ENCODE measurements at regions not wholly inside any gene's neighbourhood (a gene's known extent, or its start where the extent isn't known, plus 50 kb on each side); places are given as distances from the start of the nearest gene placed in this dataset.

- no peak for DNase-seq
Measured at GRCh38 chr11:11755871-11756270, 85.9 kb upstream of the USP47 start.

GRCh38 chr11:11752679-11753078 lies 89.1 kb upstream of the USP47 start:
- DNase-seq = no peak

GRCh38 chr11:11750017-11750878 lies 91.5 kb upstream of the USP47 start:
- no peak for DNase-seq

GRCh38 chr11:11748706-11749365 lies 92.9 kb upstream of the USP47 start:
- DNase-seq = no peak

- DNase-seq = no peak
Measured at GRCh38 chr11:11747570-11747969, 94.2 kb upstream of the USP47 start.

- DNase-seq = no peak
Measured at GRCh38 chr11:11746449-11746848, 95.3 kb upstream of the USP47 start.

- no peak for DNase-seq
Measured at GRCh38 chr11:11743216-11743615, 98.6 kb upstream of the USP47 start.

- DNase-seq = no peak
Measured at GRCh38 chr11:11742486-11742885, 99.3 kb upstream of the USP47 start.

- DNase-seq = no peak
Measured at GRCh38 chr11:11740836-11741235, 100.9 kb upstream of the USP47 start.

- DNase-seq = peak; percentile 99
Measured at GRCh38 chr11:11740073-11740702, 101.6 kb upstream of the USP47 start.

GRCh38 chr11:11738370-11738769 lies 103.4 kb upstream of the USP47 start:
- DNase-seq = no peak

- DNase-seq = peak; percentile 71
Measured at GRCh38 chr11:11735586-11735985, 106.2 kb upstream of the USP47 start.

- DNase-seq = no peak
Measured at GRCh38 chr11:11733246-11733747, 108.5 kb upstream of the USP47 start.

GRCh38 chr11:11732116-11732515 lies 109.7 kb upstream of the USP47 start:
- no peak for DNase-seq

GRCh38 chr11:11731311-11732083 lies 109.7 kb upstream of the GALNT18 start:
- peak; percentile 96 for DNase-seq

- no peak for DNase-seq
Measured at GRCh38 chr11:11728386-11728785, 106.6 kb upstream of the GALNT18 start.

- no peak for DNase-seq
Measured at GRCh38 chr11:11725438-11725837, 103.6 kb upstream of the GALNT18 start.

- no peak for DNase-seq
Measured at GRCh38 chr11:11724994-11725393, 103.2 kb upstream of the GALNT18 start.

- DNase-seq = no peak
Measured at GRCh38 chr11:11722861-11723260, 101.1 kb upstream of the GALNT18 start.

GRCh38 chr11:11722246-11722645 lies 100.4 kb upstream of the GALNT18 start:
- no peak for DNase-seq

GRCh38 chr11:11718511-11718910 lies 96.7 kb upstream of the GALNT18 start:
- DNase-seq = no peak

- no peak for DNase-seq
Measured at GRCh38 chr11:11717064-11717725, 95.4 kb upstream of the GALNT18 start.

Data from NCI-H69 (cell line).